Activated naive CD8-positive, alpha-beta T cell treated with anti-CD3 and anti-CD28 coated beads, Interleukin-2, amount 10 ng/mL, durations not matched to agents 7 days and 5 days (primary cell): ENCODE measurements at regions not wholly inside any gene's neighbourhood (a gene's known extent, or its start where the extent isn't known, plus 50 kb on each side); places are given as distances from the start of the nearest gene placed in this dataset.

Source experiments
- ATAC-seq: fragments of 150-1000 bp; cut with Tn5 transposase; one replicate; pipeline ENCODE4 v1.10.0; 2021; ENCODE audit warnings: low read depth, moderate library complexity
- POLR2A ChIA-PET: fragments of 350-600 bp; sonication (Branson Sonifier 250); formaldehyde crosslinking; loops from one replicate; lab custom pipeline; 2021; ENCODE audit warnings: antibody characterized with exemption; lab: Charles Lee
- DNase-seq: peaks from one replicate; pipeline ENCODE4 v3.0.0; 2021
- H3K27ac Mint-ChIP-seq: one replicate; pipeline ENCODE4 v1.8.0; 2022; ENCODE audit warnings: mild to moderate bottlenecking, mixed read lengths
- H3K27me3 Mint-ChIP-seq: one replicate; pipeline ENCODE4 v1.8.0; 2022; ENCODE audit warnings: mild to moderate bottlenecking, moderate library complexity, mixed read lengths
- H3K36me3 Mint-ChIP-seq: one replicate; pipeline ENCODE4 v1.8.0; 2021; ENCODE audit warnings: mild to moderate bottlenecking, mixed read lengths
- H3K4me1 Mint-ChIP-seq: one replicate; pipeline ENCODE4 v1.8.0; 2021; ENCODE audit warnings: mixed read lengths
- H3K4me3 Mint-ChIP-seq: one replicate; pipeline ENCODE4 v1.8.0; 2022; ENCODE audit warnings: mild to moderate bottlenecking, moderate library complexity, mixed read lengths
- H3K9me3 Mint-ChIP-seq: one replicate; pipeline ENCODE4 v1.8.0; 2021; ENCODE audit warnings: mixed read lengths

DNA sequence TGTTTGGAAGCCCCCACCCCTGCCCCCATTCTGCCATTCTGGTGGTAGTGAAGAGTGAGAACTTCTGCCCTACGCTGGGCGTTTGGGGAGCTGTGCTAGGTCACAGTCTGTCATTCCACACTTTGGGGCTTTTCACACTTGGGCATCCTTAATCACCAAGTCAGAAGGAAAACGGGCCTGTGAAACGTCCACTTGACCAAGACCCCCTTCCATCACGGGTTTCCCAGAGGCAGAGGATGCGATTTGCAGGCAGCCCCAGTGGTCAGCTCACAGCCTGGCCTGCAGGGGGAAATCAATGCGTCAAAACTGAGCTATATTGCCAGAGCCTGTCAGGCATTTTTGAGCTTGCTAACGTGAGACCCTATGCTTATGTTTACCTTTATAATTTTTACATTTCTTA lies 663.3 kb upstream of the MGMT start:
- DNase-seq (no peak), ATAC-seq (no peak)
- Mint-ChIP-seq H3K27me3 (no peaks in the 10 kb centered on the region), H3K4me1 (no peaks in the 10 kb centered on the region), H3K9me3 (no peaks in the 10 kb centered on the region), H3K27ac (no peak overlapping the region), H3K36me3 (no peaks in the 10 kb centered on the region), H3K4me3 (no peak overlapping the region)
- POLR2A ChIA-PET = no interaction called here

- Mint-ChIP-seq H3K4me3 (no peak overlapping the region), H3K4me1 (no peaks in the 10 kb centered on the region), H3K27me3 (no peaks in the 10 kb centered on the region), H3K27ac (no peak overlapping the region), H3K36me3 (no peaks in the 10 kb centered on the region), H3K9me3 (no peaks in the 10 kb centered on the region)
- DNase-seq (no peak), ATAC-seq (no peak)
- POLR2A ChIA-PET = no interaction called here
These were observed 662.6 kb upstream of the MGMT start for GRCh38 chr10:128804411-128804810.

DNA sequence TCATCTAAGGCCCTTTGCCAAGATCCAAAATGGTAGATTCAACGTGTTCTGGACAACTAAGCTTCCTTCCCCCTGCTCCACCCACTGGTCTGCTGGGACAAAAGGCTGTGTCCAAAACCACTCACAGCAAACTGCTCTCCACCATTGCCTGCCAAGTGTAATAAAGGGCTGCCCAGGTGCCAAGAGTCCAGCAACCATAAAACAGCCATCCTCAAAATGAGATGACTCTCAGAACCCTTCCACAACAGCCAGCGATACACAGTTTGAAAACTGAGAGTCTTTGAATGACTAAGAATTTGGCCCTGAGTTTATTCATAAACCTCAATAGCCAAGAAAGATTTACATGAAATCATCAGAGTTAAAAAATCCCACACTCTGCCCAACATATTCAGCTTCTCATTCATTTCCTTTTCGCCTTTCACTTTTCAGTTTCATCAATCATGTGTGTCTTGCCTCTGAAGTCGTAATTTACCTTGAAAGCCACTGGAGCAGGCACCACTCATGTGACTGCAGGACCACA lies 658.1 kb upstream of the MGMT start:
- no peaks in the 10 kb centered on the region for H3K36me3 Mint-ChIP-seq
- no peak overlapping the region for H3K4me3 Mint-ChIP-seq
- H3K4me1 Mint-ChIP-seq = no peaks in the 10 kb centered on the region
- DNase-seq (no peak), ATAC-seq (no peak)
- POLR2A ChIA-PET = no interaction called here
- peaks cover 1% of the 10 kb centered on the region for H3K9me3 Mint-ChIP-seq
- H3K27me3 Mint-ChIP-seq = no peaks in the 10 kb centered on the region
- no peak overlapping the region for H3K27ac Mint-ChIP-seq

- POLR2A ChIA-PET = no interaction called here
- no peak overlapping the region for H3K4me3 Mint-ChIP-seq
- H3K4me1 Mint-ChIP-seq = no peaks in the 10 kb centered on the region
- H3K9me3 Mint-ChIP-seq = peaks cover 1% of the 10 kb centered on the region
- DNase-seq = no peak
- no peak overlapping the region for H3K27ac Mint-ChIP-seq
- no peaks in the 10 kb centered on the region for H3K36me3 Mint-ChIP-seq
- ATAC-seq = no peak
- no peaks in the 10 kb centered on the region for H3K27me3 Mint-ChIP-seq
These were observed 655.5 kb upstream of the MGMT start for GRCh38 chr10:128811511-128811910.

GRCh38 chr10:128812000-128812399 lies 655.0 kb upstream of the MGMT start:
- no peaks in the 10 kb centered on the region for H3K27me3 Mint-ChIP-seq
- POLR2A ChIA-PET = no interaction called here
- ATAC-seq = no peak
- no peak overlapping the region for H3K27ac Mint-ChIP-seq
- H3K4me3 Mint-ChIP-seq = no peak overlapping the region
- peaks cover 1% of the 10 kb centered on the region for H3K9me3 Mint-ChIP-seq
- H3K4me1 Mint-ChIP-seq = no peaks in the 10 kb centered on the region
- no peaks in the 10 kb centered on the region for H3K36me3 Mint-ChIP-seq
- no peak for DNase-seq

DNA sequence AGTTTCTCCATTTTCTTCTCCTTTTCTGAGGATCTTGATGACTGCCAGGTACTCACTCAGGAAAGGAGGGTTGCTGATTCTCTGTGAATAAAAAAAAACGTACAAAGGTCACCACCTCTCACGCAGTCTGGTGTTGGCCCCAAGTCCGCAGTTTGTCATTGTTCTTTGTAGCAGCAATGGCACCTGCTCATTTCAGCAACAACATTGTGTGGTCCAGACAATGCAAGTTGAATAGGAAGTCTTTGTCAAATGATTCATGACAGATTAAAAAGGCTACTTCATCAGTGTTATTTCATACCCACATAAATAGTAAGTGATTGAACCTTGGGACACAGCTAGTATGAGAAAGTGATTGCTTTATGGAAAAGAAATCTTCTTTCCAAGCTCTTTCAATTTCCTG lies 653.5 kb upstream of the MGMT start:
- POLR2A ChIA-PET = no interaction called here
- Mint-ChIP-seq H3K9me3 (peaks cover 1% of the 10 kb centered on the region), H3K4me3 (no peak overlapping the region), H3K36me3 (no peaks in the 10 kb centered on the region), H3K27ac (no peak overlapping the region), H3K27me3 (no peaks in the 10 kb centered on the region), H3K4me1 (no peaks in the 10 kb centered on the region)
- DNase-seq = no peak
- no peak for ATAC-seq

DNA sequence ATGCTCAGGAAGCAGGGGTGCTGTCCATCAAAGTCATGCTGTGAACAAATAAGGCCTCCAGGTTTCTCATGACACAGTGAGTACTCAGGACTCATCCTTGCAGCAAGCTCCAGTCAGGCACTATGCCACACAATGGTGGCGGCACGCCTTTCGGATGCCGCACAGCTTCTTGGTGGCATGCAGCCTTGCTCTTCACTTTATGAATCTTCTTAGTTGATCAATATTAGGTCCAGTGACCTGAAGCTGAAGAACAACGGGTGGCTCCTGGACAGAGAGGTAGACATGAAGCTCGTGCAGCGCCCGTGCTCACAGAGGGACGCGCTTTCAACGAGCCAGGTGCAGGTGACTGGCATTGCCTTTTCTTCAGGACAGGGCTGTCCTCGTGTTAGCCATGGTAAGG lies 653.0 kb upstream of the MGMT start:
- Mint-ChIP-seq H3K9me3 (peaks cover 1% of the 10 kb centered on the region), H3K4me3 (no peak overlapping the region), H3K27ac (no peak overlapping the region), H3K27me3 (no peaks in the 10 kb centered on the region), H3K36me3 (no peaks in the 10 kb centered on the region), H3K4me1 (no peaks in the 10 kb centered on the region)
- no peak for DNase-seq
- no peak for ATAC-seq
- POLR2A ChIA-PET = no interaction called here

- H3K9me3 Mint-ChIP-seq = peaks cover 1% of the 10 kb centered on the region
- DNase-seq = no peak
- no peak overlapping the region for H3K27ac Mint-ChIP-seq
- H3K27me3 Mint-ChIP-seq = no peaks in the 10 kb centered on the region
- POLR2A ChIA-PET = no interaction called here
- ATAC-seq = no peak
- no peak overlapping the region for H3K4me3 Mint-ChIP-seq
- no peaks in the 10 kb centered on the region for H3K36me3 Mint-ChIP-seq
- H3K4me1 Mint-ChIP-seq = no peaks in the 10 kb centered on the region
These were observed 652.3 kb upstream of the MGMT start for GRCh38 chr10:128814782-128815181.

- no peaks in the 10 kb centered on the region for H3K27me3 Mint-ChIP-seq
- POLR2A ChIA-PET = interaction anchor here (0.5 kb wide), 1 partner anchor 218 kb away, joined by 3 read pairs; no protein-coding TSS in a partner anchor
These were observed 650.3 kb upstream of the MGMT start for GRCh38 chr10:128816726-128817125.

DNA sequence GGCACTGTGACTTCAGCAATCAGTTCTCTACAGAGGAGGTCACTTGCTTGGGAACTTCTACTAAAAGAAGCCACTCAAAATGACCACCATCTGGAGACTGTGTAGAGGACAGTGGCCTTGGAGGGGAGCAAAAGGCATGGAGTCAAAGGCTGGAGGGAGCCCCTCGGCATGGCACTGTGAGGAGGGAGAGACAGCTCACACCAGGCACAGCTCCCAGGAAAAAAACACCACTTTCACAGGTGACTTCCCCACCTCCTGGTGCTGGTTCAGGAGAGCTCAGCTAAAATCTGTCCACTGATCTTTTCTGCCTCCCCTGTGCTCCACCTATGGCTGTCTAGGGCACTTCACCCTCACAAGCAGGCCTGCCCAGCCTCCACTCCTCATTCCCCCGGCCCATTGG lies 649.4 kb upstream of the MGMT start:
- ATAC-seq = no peak
- no peaks in the 10 kb centered on the region for H3K36me3 Mint-ChIP-seq

More at GRCh38 chr10:128816726-128817125, 650.3 kb upstream of the MGMT start:
- DNase-seq (no peak), ATAC-seq (no peak)
- H3K27ac Mint-ChIP-seq = no peak overlapping the region
- H3K4me3 Mint-ChIP-seq = no peak overlapping the region
- no peaks in the 10 kb centered on the region for H3K4me1 Mint-ChIP-seq
- H3K9me3 Mint-ChIP-seq = no peaks in the 10 kb centered on the region
- no peaks in the 10 kb centered on the region for H3K36me3 Mint-ChIP-seq

DNA sequence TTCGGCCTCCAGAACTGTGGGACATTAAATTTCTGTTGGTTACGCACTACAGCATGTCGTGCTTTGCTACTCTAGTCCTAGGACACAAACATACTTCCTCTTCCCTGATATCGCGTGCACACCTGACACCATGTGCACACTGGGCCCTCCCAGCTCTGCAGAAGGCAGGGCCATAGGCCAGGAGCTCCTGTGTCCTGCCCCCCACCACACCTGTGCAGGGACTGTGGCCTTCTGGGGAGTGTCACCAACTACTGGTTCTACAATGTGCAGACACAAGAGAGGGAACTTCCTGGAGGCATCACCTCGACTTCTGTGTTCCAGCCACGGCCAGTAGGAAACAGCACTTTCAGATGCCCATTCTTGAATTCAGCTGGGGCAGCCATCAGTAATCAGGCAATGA lies 646.4 kb upstream of the MGMT start:
- no peak overlapping the region for H3K4me3 Mint-ChIP-seq
- H3K27ac Mint-ChIP-seq = no peak overlapping the region
- POLR2A ChIA-PET = no interaction called here

More for the DNA sequence above, 649.4 kb upstream of the MGMT start:
- H3K4me3 Mint-ChIP-seq = no peak overlapping the region
- no peak for DNase-seq
- no peaks in the 10 kb centered on the region for H3K9me3 Mint-ChIP-seq
- H3K27me3 Mint-ChIP-seq = no peaks in the 10 kb centered on the region
- no peak overlapping the region for H3K27ac Mint-ChIP-seq
- POLR2A ChIA-PET = no interaction called here
- no peaks in the 10 kb centered on the region for H3K4me1 Mint-ChIP-seq

GRCh38 chr10:128823201-128823600 lies 643.8 kb upstream of the MGMT start:
- Mint-ChIP-seq H3K9me3 (no peaks in the 10 kb centered on the region), H3K27me3 (no peaks in the 10 kb centered on the region), H3K27ac (no peak overlapping the region), H3K4me1 (no peaks in the 10 kb centered on the region), H3K36me3 (no peaks in the 10 kb centered on the region), H3K4me3 (no peak overlapping the region)
- POLR2A ChIA-PET = no interaction called here
- no peak for DNase-seq
- ATAC-seq = no peak

More for the DNA sequence above, 646.4 kb upstream of the MGMT start:
- Mint-ChIP-seq H3K9me3 (no peaks in the 10 kb centered on the region), H3K4me1 (no peaks in the 10 kb centered on the region), H3K36me3 (no peaks in the 10 kb centered on the region), H3K27me3 (no peaks in the 10 kb centered on the region)
- DNase-seq (no peak), ATAC-seq (no peak)

- H3K27me3 Mint-ChIP-seq = no peaks in the 10 kb centered on the region
These were observed 641.4 kb upstream of the MGMT start for GRCh38 chr10:128825626-128826025.

DNA sequence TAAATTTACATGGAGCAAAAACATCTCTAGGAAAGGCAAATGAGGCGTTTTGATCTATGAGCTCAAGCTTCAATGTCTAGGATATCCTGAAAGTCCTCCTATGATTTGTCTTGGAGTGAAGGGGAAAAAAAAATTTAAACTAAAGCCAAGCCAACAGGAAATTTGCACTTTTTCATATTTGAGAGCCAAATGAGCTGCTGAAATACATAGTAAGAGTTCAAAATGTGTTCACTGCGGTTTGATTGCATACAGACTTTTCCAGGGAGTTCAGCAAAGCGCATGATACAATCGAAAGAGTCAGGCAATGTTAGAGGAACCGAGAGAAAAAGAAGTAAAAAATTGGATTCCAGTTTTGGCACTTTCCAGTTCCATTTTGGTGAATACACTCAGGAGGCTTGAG lies 633.4 kb upstream of the MGMT start:
- no peak overlapping the region for H3K27ac Mint-ChIP-seq
- no peaks in the 10 kb centered on the region for H3K36me3 Mint-ChIP-seq
- H3K4me1 Mint-ChIP-seq = no peaks in the 10 kb centered on the region
- H3K27me3 Mint-ChIP-seq = no peaks in the 10 kb centered on the region
- DNase-seq (no peak), ATAC-seq (no peak)
- POLR2A ChIA-PET = no interaction called here
- no peaks in the 10 kb centered on the region for H3K9me3 Mint-ChIP-seq
- H3K4me3 Mint-ChIP-seq = no peak overlapping the region

More at GRCh38 chr10:128825626-128826025, 641.4 kb upstream of the MGMT start:
- DNase-seq (no peak), ATAC-seq (no peak)
- no peaks in the 10 kb centered on the region for H3K36me3 Mint-ChIP-seq
- H3K4me1 Mint-ChIP-seq = no peaks in the 10 kb centered on the region
- no peaks in the 10 kb centered on the region for H3K9me3 Mint-ChIP-seq
- H3K27ac Mint-ChIP-seq = no peak overlapping the region
- no peak overlapping the region for H3K4me3 Mint-ChIP-seq
- POLR2A ChIA-PET = no interaction called here

DNA sequence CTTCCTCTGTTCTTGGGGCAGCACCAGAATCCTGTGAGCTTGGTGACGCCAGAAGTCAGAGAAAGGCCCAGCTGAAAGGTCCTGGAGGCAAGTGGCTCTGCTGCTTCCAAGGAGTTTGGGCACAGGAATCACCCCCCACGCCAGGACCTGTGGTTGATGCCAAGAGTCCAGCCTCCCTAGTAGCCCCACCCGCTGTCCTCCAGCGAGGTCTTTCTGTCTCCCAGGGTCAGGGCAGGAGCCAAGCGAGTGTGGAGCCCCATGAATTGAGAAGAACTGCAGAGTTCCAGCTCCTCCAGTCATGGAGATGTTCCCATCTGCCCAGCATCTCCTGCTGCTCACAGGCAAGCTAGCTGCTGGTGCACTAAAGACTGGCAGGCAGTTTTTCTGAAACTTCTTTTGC lies 631.7 kb upstream of the MGMT start:
- no peaks in the 10 kb centered on the region for H3K4me1 Mint-ChIP-seq
- ATAC-seq = no peak
- H3K27ac Mint-ChIP-seq = no peak overlapping the region
- H3K9me3 Mint-ChIP-seq = no peaks in the 10 kb centered on the region
- peaks cover 3% of the 10 kb centered on the region for H3K27me3 Mint-ChIP-seq
- H3K36me3 Mint-ChIP-seq = no peaks in the 10 kb centered on the region
- no peak overlapping the region for H3K4me3 Mint-ChIP-seq
- POLR2A ChIA-PET = no interaction called here
- no peak for DNase-seq
